RWPE2 (cell line): ENCODE measurements at regions not wholly inside any gene's neighbourhood (a gene's known extent, or its start where the extent isn't known, plus 50 kb on each side); places are given as distances from the start of the nearest gene placed in this dataset.
A peak's percentile ranks its signal among the peaks of the same experiment; 100 is the strongest.

Source experiments
- ATAC-seq: fragments of 200-7000 bp; cut with Tn5 transposase; 3 replicates; pipeline ENCODE4 v1.9.1; 2021; ENCODE audit warnings: low read depth
- DNase-seq: peaks from one replicate; pipeline ENCODE4 v3.0.0-alpha.2; 2020; ENCODE audit warnings: low spot score
- H3K27ac ChIP-seq: fragments of 450-650 bp; 2 replicates; pipeline ENCODE4 v1.5.1; 2017; ENCODE audit warnings: mild to moderate bottlenecking; ENCODE audit not compliant: poor library complexity, severe bottlenecking
- H3K27me3 ChIP-seq: fragments of 250-450 bp; sonication (Bioruptor Pico); 2 replicates; pipeline ENCODE4 v1.5.1; 2021; ENCODE audit warnings: mild to moderate bottlenecking, moderate library complexity; ENCODE audit not compliant: insufficient read depth, poor library complexity, severe bottlenecking
- H3K36me3 ChIP-seq: fragments of 250-450 bp; sonication (Bioruptor Pico); 2 replicates; pipeline ENCODE4 v1.5.1; 2020; ENCODE audit warnings: low read depth, mild to moderate bottlenecking, moderate library complexity
- H3K4me1 ChIP-seq: fragments of 250-450 bp; sonication (Bioruptor Pico); 2 replicates; pipeline ENCODE4 v1.5.1; 2021; ENCODE audit warnings: mild to moderate bottlenecking, moderate library complexity; ENCODE audit not compliant: insufficient read depth, poor library complexity, severe bottlenecking
- H3K4me3 ChIP-seq: fragments of 250-450 bp; sonication (Bioruptor Pico); 2 replicates; pipeline ENCODE4 v1.5.1; 2021; ENCODE audit warnings: mild to moderate bottlenecking, moderate library complexity; ENCODE audit not compliant: severe bottlenecking
- H3K9me3 ChIP-seq: fragments of 250-450 bp; sonication (Bioruptor Pico); 2 replicates; pipeline ENCODE4 v1.5.1; 2021; ENCODE audit warnings: mild to moderate bottlenecking, moderate library complexity; ENCODE audit not compliant: severe bottlenecking
- CTCF ChIP-seq: fragments of 450-650 bp; IDR thresholded peaks from one replicate; pipeline ENCODE4 v1.5.1; 2017; ENCODE audit warnings: mild to moderate bottlenecking, moderate library complexity; ENCODE audit not compliant: poor library complexity, severe bottlenecking

GRCh38 chrX:118249146-118249545, 96.8 kb upstream of the WDR44 start:
- no peaks in the 10 kb centered on the region for H3K36me3 ChIP-seq
- ATAC-seq (no peak), DNase-seq (no peak)
- no peak overlapping the region for H3K4me3 ChIP-seq
- H3K27me3 ChIP-seq, result no peaks in the 10 kb centered on the region
- H3K9me3 ChIP-seq, result no peaks in the 10 kb centered on the region
- H3K27ac ChIP-seq, result no peak overlapping the region
- H3K4me1 ChIP-seq, result no peaks in the 10 kb centered on the region
- TF ChIP-seq CTCF, result no peak

- H3K4me1 ChIP-seq, result no peaks in the 10 kb centered on the region
- TF ChIP-seq CTCF, result no peak
- no peak overlapping the region for H3K27ac ChIP-seq
- no peak overlapping the region for H3K4me3 ChIP-seq
- no peaks in the 10 kb centered on the region for H3K27me3 ChIP-seq
- DNase-seq, result no peak
- no peaks in the 10 kb centered on the region for H3K36me3 ChIP-seq
- ATAC-seq, result no peak
- no peaks in the 10 kb centered on the region for H3K9me3 ChIP-seq
Observed at GRCh38 chrX:118250445-118250844, 95.5 kb upstream of the WDR44 start.

- Histone ChIP-seq H3K9me3 (no peaks in the 10 kb centered on the region), H3K27ac (no peak overlapping the region), H3K36me3 (no peaks in the 10 kb centered on the region), H3K27me3 (no peaks in the 10 kb centered on the region), H3K4me1 (no peaks in the 10 kb centered on the region), H3K4me3 (no peak overlapping the region)
- DNase-seq (no peak), ATAC-seq (no peak)
- no peak for TF ChIP-seq CTCF
Observed at GRCh38 chrX:118251271-118251670, 94.6 kb upstream of the WDR44 start.

- ATAC-seq (no peak), DNase-seq (no peak)
- no peak for TF ChIP-seq CTCF
- Histone ChIP-seq H3K4me1 (no peaks in the 10 kb centered on the region), H3K27me3 (no peaks in the 10 kb centered on the region), H3K4me3 (no peak overlapping the region), H3K27ac (no peak overlapping the region), H3K9me3 (no peaks in the 10 kb centered on the region), H3K36me3 (no peaks in the 10 kb centered on the region)
Observed at GRCh38 chrX:118252967-118253366, 92.9 kb upstream of the WDR44 start.

- H3K27me3 ChIP-seq, result no peaks in the 10 kb centered on the region
- no peaks in the 10 kb centered on the region for H3K9me3 ChIP-seq
- no peaks in the 10 kb centered on the region for H3K36me3 ChIP-seq
- ATAC-seq (no peak), DNase-seq (no peak)
- no peak overlapping the region for H3K4me3 ChIP-seq
- no peaks in the 10 kb centered on the region for H3K4me1 ChIP-seq
- TF ChIP-seq CTCF, result peak; percentile 66
- no peak overlapping the region for H3K27ac ChIP-seq
Observed at GRCh38 chrX:118254611-118255010, 91.3 kb upstream of the WDR44 start.
